Smooth muscle cell (in vitro differentiated cells): ENCODE measurements at regions not wholly inside any gene's neighbourhood (a gene's known extent, or its start where the extent isn't known, plus 50 kb on each side); places are given as distances from the start of the nearest gene placed in this dataset.

Source experiments
- DNase-seq: peaks from one replicate; lab custom pipeline; 2025; ENCODE audit not compliant: unreplicated experiment; lab: John Stamatoyannopoulos, UW
- H2AFZ ChIP-seq: fragments of 200-600 bp; sonication (generic); 2 replicates; pipeline ENCODE4 v1.6.0; 2016; ENCODE audit warnings: antibody characterized with exemption, low read depth, mild to moderate bottlenecking
- H3F3A ChIP-seq: fragments of 200-600 bp; sonication (generic); 2 replicates; pipeline ENCODE4 v1.6.0; 2017; ENCODE audit warnings: antibody characterized with exemption, low read depth
- H3K27ac ChIP-seq: fragments of 200-600 bp; sonication (generic); 2 replicates; pipeline ENCODE4 v1.5.1; 2016; ENCODE audit warnings: low read depth, mild to moderate bottlenecking
- H3K27me3 ChIP-seq: fragments of 200-600 bp; sonication (generic); 2 replicates; pipeline ENCODE4 v1.6.1; 2016; ENCODE audit warnings: low read depth, mild to moderate bottlenecking
- H3K36me3 ChIP-seq: fragments of 200-600 bp; sonication (generic); 2 replicates; pipeline ENCODE4 v1.5.1; 2016; ENCODE audit warnings: low read depth
- H3K4me1 ChIP-seq: fragments of 200-600 bp; sonication (generic); 2 replicates; pipeline ENCODE4 v1.5.1; 2016; ENCODE audit warnings: low read depth
- H3K4me2 ChIP-seq: fragments of 200-600 bp; sonication (generic); 2 replicates; pipeline ENCODE4 v1.6.0; 2016; ENCODE audit warnings: mild to moderate bottlenecking
- H3K4me3 ChIP-seq: fragments of 200-600 bp; sonication (generic); 2 replicates; pipeline ENCODE4 v1.5.1; 2016; ENCODE audit warnings: mild to moderate bottlenecking
- H3K79me2 ChIP-seq: fragments of 200-600 bp; sonication (generic); 2 replicates; pipeline ENCODE4 v1.6.0; 2016; ENCODE audit warnings: low read depth, mild to moderate bottlenecking
- H3K9ac ChIP-seq: fragments of 200-600 bp; sonication (generic); 2 replicates; pipeline ENCODE4 v1.6.0; 2016; ENCODE audit warnings: low read depth
- H3K9me3 ChIP-seq: fragments of 200-600 bp; sonication (generic); replicated peaks from 2 replicates; pipeline ENCODE4 v1.5.1; 2016; ENCODE audit warnings: low read depth
- H4K20me1 ChIP-seq: fragments of 200-600 bp; sonication (generic); 2 replicates; pipeline ENCODE4 v1.6.0; 2016; ENCODE audit warnings: low read depth
- CTCF ChIP-seq: fragments of 200-600 bp; sonication (generic); IDR thresholded peaks from 2 replicates; pipeline ENCODE4 v1.5.1; 2017; ENCODE audit warnings: borderline replicate concordance, mild to moderate bottlenecking, antibody characterized with exemption; ENCODE audit not compliant: insufficient read depth, poor library complexity, severe bottlenecking
- WGBS: methylation state at CpG from one replicate; pipeline ENCODE4 v1.1.7; 2016; ENCODE audit warnings: low lambda C conversion rate; 5-methylcytosine and 5-hydroxymethylcytosine counted together

GRCh38 chr2:188092734-188093133 is 198.9 kb upstream of the GULP1 start:
- no peaks in the 10 kb centered on the region for H3K4me1 ChIP-seq
- no peaks in the 10 kb centered on the region for H3K36me3 ChIP-seq
- no peaks in the 10 kb centered on the region for H3K79me2 ChIP-seq
- no peak overlapping the region for H3K4me3 ChIP-seq
- no peak overlapping the region for H3K27ac ChIP-seq
- no peaks in the 10 kb centered on the region for H3K27me3 ChIP-seq
- H3K4me2 ChIP-seq, result no peak overlapping the region
- WGBS, result 86% methylated on average over 2 of the region's 2 CpGs
- no peak overlapping the region for H3K9ac ChIP-seq
- no peak for TF ChIP-seq CTCF
- H2AFZ ChIP-seq, result no peak overlapping the region
- no peaks in the 10 kb centered on the region for H3K9me3 ChIP-seq
- H3F3A ChIP-seq, result no peaks in the 10 kb centered on the region
- DNase-seq, result no peak
- H4K20me1 ChIP-seq, result no peaks in the 10 kb centered on the region

DNA sequence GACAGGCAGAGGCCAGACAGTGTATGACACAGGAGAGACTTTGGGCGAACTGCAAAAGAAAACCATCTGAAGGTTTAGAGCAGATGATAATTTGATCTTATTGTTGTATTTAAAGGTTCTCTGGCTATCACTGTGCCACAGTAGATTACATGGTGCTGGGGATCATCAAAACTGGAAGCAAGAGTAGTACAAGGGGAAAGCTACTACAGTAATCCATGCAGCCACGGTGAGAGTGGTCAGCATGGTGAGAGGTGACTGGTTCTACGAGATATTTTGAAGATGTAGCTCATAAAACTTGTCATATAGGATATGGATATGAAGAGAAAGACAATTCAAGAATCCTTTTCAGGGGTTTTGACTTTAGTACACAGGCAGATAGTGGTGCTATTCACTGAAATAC is 194.8 kb upstream of the GULP1 start:
- no peak overlapping the region for H3K27ac ChIP-seq
- H4K20me1 ChIP-seq, result no peaks in the 10 kb centered on the region
- H3K9ac ChIP-seq, result no peak overlapping the region
- H3K4me1 ChIP-seq, result no peaks in the 10 kb centered on the region
- H3F3A ChIP-seq, result no peaks in the 10 kb centered on the region
- no peak for TF ChIP-seq CTCF
- no peaks in the 10 kb centered on the region for H3K9me3 ChIP-seq
- DNase-seq, result no peak
- WGBS, result 91% methylated on average over 3 of the region's 3 CpGs
- H3K4me3 ChIP-seq, result no peak overlapping the region
- H3K36me3 ChIP-seq, result no peaks in the 10 kb centered on the region
- no peak overlapping the region for H2AFZ ChIP-seq
- no peaks in the 10 kb centered on the region for H3K79me2 ChIP-seq
- no peak overlapping the region for H3K4me2 ChIP-seq
- H3K27me3 ChIP-seq, result no peaks in the 10 kb centered on the region

DNA sequence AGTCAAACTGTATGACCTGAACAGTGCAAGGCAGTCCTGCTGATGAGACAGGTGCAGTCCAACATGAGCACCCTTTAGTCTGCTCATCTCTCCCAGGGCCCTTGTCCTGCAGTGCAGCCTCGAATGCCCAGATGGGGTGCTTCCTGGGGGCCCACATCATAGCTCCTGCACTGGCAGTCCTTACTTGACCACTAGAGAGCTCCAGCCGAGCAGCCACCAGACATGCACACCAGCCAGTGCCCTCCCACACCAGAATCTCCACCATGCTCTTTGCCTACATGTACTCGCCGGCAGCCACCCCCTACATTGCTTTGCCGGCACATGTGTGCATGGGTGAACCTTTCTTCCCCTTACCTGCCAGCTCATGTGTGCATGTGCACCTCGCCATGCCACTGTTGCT is 188.8 kb upstream of the GULP1 start:
- H3K27ac ChIP-seq, result no peak overlapping the region
- H3K9ac ChIP-seq, result no peak overlapping the region
- H3K4me1 ChIP-seq, result no peaks in the 10 kb centered on the region
- no peak overlapping the region for H3K4me2 ChIP-seq
- H3K36me3 ChIP-seq, result no peaks in the 10 kb centered on the region
- DNase-seq, result no peak
- no peaks in the 10 kb centered on the region for H4K20me1 ChIP-seq
- no peaks in the 10 kb centered on the region for H3K9me3 ChIP-seq
- no peaks in the 10 kb centered on the region for H3F3A ChIP-seq
- H3K4me3 ChIP-seq, result no peak overlapping the region
- no peaks in the 10 kb centered on the region for H3K27me3 ChIP-seq
- no peak for TF ChIP-seq CTCF
- WGBS, result 82% methylated on average over 6 of the region's 6 CpGs
- no peaks in the 10 kb centered on the region for H3K79me2 ChIP-seq
- no peak overlapping the region for H2AFZ ChIP-seq

GRCh38 chr2:188114014-188114413 is 177.7 kb upstream of the GULP1 start:
- no peak for DNase-seq
- Histone ChIP-seq H3K4me2 (no peak overlapping the region), H3K27me3 (no peaks in the 10 kb centered on the region), H3K27ac (peak overlapping the region; percentile 32), H3K4me3 (no peak overlapping the region), H4K20me1 (no peaks in the 10 kb centered on the region), H3K4me1 (no peaks in the 10 kb centered on the region), H3K79me2 (no peaks in the 10 kb centered on the region), H3K9ac (no peak overlapping the region), H3K36me3 (no peaks in the 10 kb centered on the region), H3K9me3 (no peaks in the 10 kb centered on the region), H2AFZ (peak overlapping the region; percentile 77), H3F3A (no peaks in the 10 kb centered on the region)
- no peak for TF ChIP-seq CTCF
- 90% methylated on average over 1 of the region's 1 CpG for WGBS
